ENCODE measurements at regions not wholly inside any gene's neighbourhood (a gene's known extent, or its start where the extent isn't known, plus 50 kb on each side); places are given as distances from the start of the nearest gene placed in this dataset.

DNA sequence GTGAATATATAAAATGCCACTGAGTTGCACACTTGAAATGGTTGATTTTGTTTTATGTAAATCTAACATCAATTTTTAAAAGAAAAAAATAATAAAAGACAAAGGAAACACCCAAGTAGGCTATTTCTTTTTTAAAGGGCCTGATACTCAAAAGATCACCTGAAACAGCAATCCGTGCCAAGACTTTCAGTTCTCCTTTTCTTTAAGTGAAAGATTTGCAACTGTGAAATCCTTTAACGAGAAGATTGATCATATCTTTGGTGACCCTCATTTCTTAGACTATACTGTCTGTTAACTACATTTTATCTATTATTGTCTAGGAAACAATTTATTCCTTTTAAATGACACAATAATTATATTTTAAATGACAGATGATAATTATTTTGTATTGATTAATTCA lies 1841.5 kb downstream of the LRRC4C start:
- H2AFZ ChIP-seq (ENCODE audit: low read length): no peak overlapping the region
- no peaks in the 10 kb centered on the region for H4K20me1 ChIP-seq (ENCODE audit: insufficient read depth, low read length)
- H3K27me3 ChIP-seq (ENCODE audit: insufficient read depth, low read length): no peaks in the 10 kb centered on the region
- no peaks in the 10 kb centered on the region for H3K36me3 ChIP-seq (ENCODE audit: insufficient read depth, low read length)
- TF ChIP-seq, protein P1, sequence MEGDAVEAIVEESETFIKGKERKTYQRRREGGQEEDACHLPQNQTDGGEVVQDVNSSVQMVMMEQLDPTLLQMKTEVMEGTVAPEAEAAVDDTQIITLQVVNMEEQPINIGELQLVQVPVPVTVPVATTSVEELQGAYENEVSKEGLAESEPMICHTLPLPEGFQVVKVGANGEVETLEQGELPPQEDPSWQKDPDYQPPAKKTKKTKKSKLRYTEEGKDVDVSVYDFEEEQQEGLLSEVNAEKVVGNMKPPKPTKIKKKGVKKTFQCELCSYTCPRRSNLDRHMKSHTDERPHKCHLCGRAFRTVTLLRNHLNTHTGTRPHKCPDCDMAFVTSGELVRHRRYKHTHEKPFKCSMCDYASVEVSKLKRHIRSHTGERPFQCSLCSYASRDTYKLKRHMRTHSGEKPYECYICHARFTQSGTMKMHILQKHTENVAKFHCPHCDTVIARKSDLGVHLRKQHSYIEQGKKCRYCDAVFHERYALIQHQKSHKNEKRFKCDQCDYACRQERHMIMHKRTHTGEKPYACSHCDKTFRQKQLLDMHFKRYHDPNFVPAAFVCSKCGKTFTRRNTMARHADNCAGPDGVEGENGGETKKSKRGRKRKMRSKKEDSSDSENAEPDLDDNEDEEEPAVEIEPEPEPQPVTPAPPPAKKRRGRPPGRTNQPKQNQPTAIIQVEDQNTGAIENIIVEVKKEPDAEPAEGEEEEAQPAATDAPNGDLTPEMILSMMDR (IDR thresholded peaks at IDR 0.05; ENCODE audit: low read length): no peak
- no peak for TF ChIP-seq EZH2 (IDR thresholded peaks at IDR 0.05; ENCODE audit: borderline replicate concordance, low read length)
- H3K4me2 ChIP-seq (ENCODE audit: low read length): no peak overlapping the region
- no peak overlapping the region for H3K9ac ChIP-seq (ENCODE audit: low read length)
- H3K9me3 ChIP-seq (ENCODE audit: low read length): no peaks in the 10 kb centered on the region
- H3K9me2 ChIP-seq (ENCODE audit: low read depth, low read length): no peaks in the 10 kb centered on the region
- H3K4me1 ChIP-seq (ENCODE audit: insufficient read depth, low read length, severe bottlenecking): no peaks in the 10 kb centered on the region
- H3K79me2 ChIP-seq (ENCODE audit: insufficient read depth, low read length): no peaks in the 10 kb centered on the region
- no peak overlapping the region for H3K4me3 ChIP-seq (ENCODE audit: low read depth, low read length, poor library complexity, severe bottlenecking)
- H3F3A ChIP-seq (ENCODE audit: insufficient read depth, low read length): no peaks in the 10 kb centered on the region
- H3K27ac ChIP-seq (ENCODE audit: low read depth, low read length, poor library complexity, severe bottlenecking): no peak overlapping the region

DNA sequence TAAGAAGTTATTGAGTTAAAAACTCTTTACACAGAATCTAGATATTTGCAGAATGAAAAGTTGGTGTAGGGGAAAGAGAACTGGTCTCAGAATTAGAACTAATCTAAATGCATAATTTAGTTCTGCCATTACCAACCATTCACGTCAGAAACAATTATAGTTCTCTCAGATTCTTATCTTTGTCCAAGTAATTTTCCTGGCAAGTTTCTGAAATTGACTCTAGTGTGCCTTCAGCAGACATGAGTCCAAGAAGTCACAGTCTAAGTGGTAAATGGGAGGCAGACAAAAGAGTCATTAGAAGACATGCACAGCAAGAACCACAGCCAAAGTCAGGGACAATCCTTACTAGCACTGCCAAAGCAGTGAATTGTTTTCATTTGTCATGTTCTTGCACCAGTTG lies 1870.1 kb downstream of the LRRC4C start:
- no peak overlapping the region for H3K27ac ChIP-seq (ENCODE audit: low read depth, low read length, poor library complexity, severe bottlenecking)
- no peaks in the 10 kb centered on the region for H3K27me3 ChIP-seq (ENCODE audit: insufficient read depth, low read length)
- TF ChIP-seq, protein P1 (IDR thresholded peaks at IDR 0.05; ENCODE audit: low read length): no peak
- TF ChIP-seq EZH2 (IDR thresholded peaks at IDR 0.05; ENCODE audit: borderline replicate concordance, low read length): no peak
- no peaks in the 10 kb centered on the region for H3K4me1 ChIP-seq (ENCODE audit: insufficient read depth, low read length, severe bottlenecking)
- no peaks in the 10 kb centered on the region for H3K79me2 ChIP-seq (ENCODE audit: insufficient read depth, low read length)
- H3K4me3 ChIP-seq (ENCODE audit: low read depth, low read length, poor library complexity, severe bottlenecking): no peak overlapping the region
- no peak overlapping the region for H3K9ac ChIP-seq (ENCODE audit: low read length)
- H3K9me2 ChIP-seq (ENCODE audit: low read depth, low read length): no peaks in the 10 kb centered on the region
- no peaks in the 10 kb centered on the region for H3F3A ChIP-seq (ENCODE audit: insufficient read depth, low read length)
- H3K36me3 ChIP-seq (ENCODE audit: insufficient read depth, low read length): no peaks in the 10 kb centered on the region
- H2AFZ ChIP-seq (ENCODE audit: low read length): no peak overlapping the region
- no peaks in the 10 kb centered on the region for H3K9me3 ChIP-seq (ENCODE audit: low read length)
- no peak overlapping the region for H3K4me2 ChIP-seq (ENCODE audit: low read length)
- H4K20me1 ChIP-seq (ENCODE audit: insufficient read depth, low read length): no peaks in the 10 kb centered on the region

DNA sequence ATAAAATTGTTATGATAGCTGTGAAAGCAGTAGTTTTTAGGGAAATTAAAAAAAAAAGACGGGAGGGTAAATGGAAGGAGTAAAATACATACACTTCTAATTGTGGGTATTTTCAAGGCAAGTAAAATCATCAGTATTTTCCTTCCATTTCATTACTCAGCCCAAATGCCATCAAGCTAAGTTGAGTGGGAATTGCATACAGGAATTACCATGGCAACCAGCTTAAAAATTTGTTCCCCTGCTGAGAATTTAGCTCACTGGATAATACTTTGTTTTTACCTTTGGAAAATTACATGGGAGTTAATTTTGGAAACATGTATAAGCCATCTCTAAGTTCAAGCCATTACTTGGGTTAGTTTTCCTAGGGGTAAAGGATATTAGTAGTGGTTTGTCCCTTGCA lies 1873.4 kb downstream of the LRRC4C start:
- H3K79me2 ChIP-seq (ENCODE audit: insufficient read depth, low read length): no peaks in the 10 kb centered on the region
- no peak overlapping the region for H3K4me3 ChIP-seq (ENCODE audit: low read depth, low read length, poor library complexity, severe bottlenecking)
- TF ChIP-seq, protein P1 (IDR thresholded peaks at IDR 0.05; ENCODE audit: low read length): no peak
- no peak for TF ChIP-seq EZH2 (IDR thresholded peaks at IDR 0.05; ENCODE audit: borderline replicate concordance, low read length)
- no peaks in the 10 kb centered on the region for H3K27me3 ChIP-seq (ENCODE audit: insufficient read depth, low read length)
- H3K36me3 ChIP-seq (ENCODE audit: insufficient read depth, low read length): no peaks in the 10 kb centered on the region
- no peaks in the 10 kb centered on the region for H3F3A ChIP-seq (ENCODE audit: insufficient read depth, low read length)
- no peak overlapping the region for H3K27ac ChIP-seq (ENCODE audit: low read depth, low read length, poor library complexity, severe bottlenecking)
- no peaks in the 10 kb centered on the region for H3K4me1 ChIP-seq (ENCODE audit: insufficient read depth, low read length, severe bottlenecking)
- no peaks in the 10 kb centered on the region for H4K20me1 ChIP-seq (ENCODE audit: insufficient read depth, low read length)
- H2AFZ ChIP-seq (ENCODE audit: low read length): no peak overlapping the region
- no peak overlapping the region for H3K4me2 ChIP-seq (ENCODE audit: low read length)
- H3K9me3 ChIP-seq (ENCODE audit: low read length): no peaks in the 10 kb centered on the region
- no peak overlapping the region for H3K9ac ChIP-seq (ENCODE audit: low read length)
- H3K9me2 ChIP-seq (ENCODE audit: low read depth, low read length): no peaks in the 10 kb centered on the region
